Keratinocyte (primary cell): ENCODE measurements at regions not wholly inside any gene's neighbourhood (a gene's known extent, or its start where the extent isn't known, plus 50 kb on each side); places are given as distances from the start of the nearest gene placed in this dataset.

Experiments used
- CTCF ChIP-seq, 3 experiments: IDR thresholded peaks in 1 of 3; conservative IDR thresholded peaks in 1 of 3; optimal IDR thresholded peaks in 1 of 3; 2 replicates in 2 of 3; 3 replicates in 1 of 3; pipeline versions ENCODE3 to v1.5.1; 2011; ENCODE audit warnings: low read length in 3 of 3, mild to moderate bottlenecking in 3 of 3, moderate library complexity in 2 of 3, control low read depth in 1 of 3, inconsistent platforms in 1 of 3; ENCODE audit not compliant: insufficient read depth in 2 of 3; ENCODE audit errors: extremely low read depth in 1 of 3
- EZH2 ChIP-seq: IDR thresholded peaks from one replicate; pipeline ENCODE4 v1.6.1; 2012; ENCODE audit warnings: inconsistent platforms, mild to moderate bottlenecking, low read length, moderate library complexity

- TF ChIP-seq CTCF (optimal IDR thresholded peaks at IDR 0.05 in 1 of 3, IDR thresholded peaks at IDR 0.05 in 1 of 3, conservative IDR thresholded peaks at IDR 0.05 in 1 of 3; ENCODE audit: extremely low read depth in 1 of 3, insufficient read depth in 2 of 3, low read length in 3 of 3) (no peak), EZH2 (no peak)
Observed at GRCh38 chr18:60120231-60120750, 220.5 kb downstream of the PMAIP1 start.
